Gastrocnemius medialis (tissue), 4 donors: ENCODE measurements at regions not wholly inside any gene's neighbourhood (a gene's known extent, or its start where the extent isn't known, plus 50 kb on each side); places are given as distances from the start of the nearest gene placed in this dataset.
"Not testable (repeated sequence)": the region's sequence is repeated elsewhere in the genome, so short reads cannot be mapped to it uniquely, and the experiment has no call there.

Experiments
- CTCF ChIP-seq, 5 experiments: fragments of 450-650 bp in 3 of 5; fragments of 200-600 bp in 2 of 5; sonication (generic) in 2 of 5; IDR thresholded peaks in 4 of 5; conservative IDR thresholded peaks in 1 of 5; 1 replicate in 4 of 5; 2 replicates in 1 of 5; pipeline ENCODE4 v1.5.1; 2016 to 2019; ENCODE audit warnings: antibody characterized with exemption in 5 of 5, mild to moderate bottlenecking in 3 of 5, moderate library complexity in 3 of 5
- POLR2A ChIP-seq, 2 donors: fragments of 450-650 bp; IDR thresholded peaks; one replicate each; pipeline ENCODE4 v1.6.1; 2017; ENCODE audit warnings: antibody characterized with exemption in 2 of 2, mild to moderate bottlenecking in 2 of 2, moderate library complexity in 2 of 2

GRCh38 chr7:131755801-131756200, 199.4 kb upstream of the PODXL start:
- TF ChIP-seq CTCF (IDR thresholded peaks at IDR 0.05 in 4 of 5, conservative IDR thresholded peaks at IDR 0.05 in 1 of 5); POLR2A (IDR thresholded peaks at IDR 0.05): not testable (repeated sequence)
